ENCODE measurements at regions not wholly inside any gene's neighbourhood (a gene's known extent, or its start where the extent isn't known, plus 50 kb on each side); places are given as distances from the start of the nearest gene placed in this dataset.

DNA sequence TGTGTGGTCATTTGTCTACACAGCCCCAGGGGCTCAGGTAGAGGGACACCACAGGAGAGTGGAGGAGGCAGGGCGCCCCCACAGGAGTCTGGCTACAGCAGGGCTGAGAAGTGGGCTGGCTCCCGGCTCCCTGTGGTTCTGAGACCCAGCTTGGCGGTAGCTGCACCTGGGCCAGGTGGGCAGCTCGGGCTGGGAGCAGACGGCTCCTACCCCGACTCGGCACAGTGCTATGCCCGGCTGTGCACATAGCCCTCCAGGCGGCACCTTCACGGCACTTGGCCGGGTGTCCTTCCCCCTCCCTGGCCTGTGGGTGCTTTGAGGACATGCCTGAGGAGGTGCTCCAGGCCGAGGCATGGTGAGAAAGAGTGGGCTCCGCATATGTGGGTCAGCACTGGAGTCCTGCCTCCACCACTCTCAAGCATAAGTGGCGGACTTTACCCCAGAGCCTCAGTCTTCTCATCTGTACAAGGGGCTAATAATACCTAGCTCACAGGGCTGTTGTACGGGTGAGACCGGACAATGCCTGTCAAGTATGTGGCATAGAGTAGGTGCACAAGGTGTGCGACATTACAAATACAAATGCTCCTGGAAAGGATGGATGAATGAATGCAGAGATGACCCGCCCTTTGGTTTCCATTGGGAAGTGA lies 50.1 kb upstream of the JPH3 start:
- DNase-seq = no peak

GRCh38 chr16:87551487-87551886 lies 50.8 kb upstream of the JPH3 start:
- no peak for DNase-seq

DNA sequence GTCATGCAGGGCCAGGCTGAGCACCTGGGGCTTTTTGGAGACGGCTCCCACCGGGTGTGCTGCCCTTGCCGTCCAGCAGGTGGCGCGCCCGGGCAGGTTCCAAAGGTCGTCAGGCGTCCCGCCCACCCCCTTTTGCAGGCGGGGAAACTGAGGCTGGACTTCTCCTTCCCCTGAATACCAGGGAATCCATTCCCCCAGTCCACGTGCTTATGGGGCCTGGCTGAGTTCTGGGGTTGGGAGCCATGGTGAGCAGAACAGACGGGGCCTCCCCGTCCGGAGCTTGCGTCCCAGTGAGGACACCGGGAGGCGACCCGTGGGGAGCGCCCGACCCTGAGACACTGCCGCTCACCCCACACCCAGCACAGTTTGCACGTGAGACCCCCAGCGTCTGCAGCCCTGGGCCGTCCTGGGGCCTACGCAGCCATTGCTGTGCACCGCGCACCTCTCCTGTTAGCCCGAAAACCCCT lies 51.8 kb upstream of the JPH3 start:
- DNase-seq = peak in 1 of 2 experiments; percentile 22

DNA sequence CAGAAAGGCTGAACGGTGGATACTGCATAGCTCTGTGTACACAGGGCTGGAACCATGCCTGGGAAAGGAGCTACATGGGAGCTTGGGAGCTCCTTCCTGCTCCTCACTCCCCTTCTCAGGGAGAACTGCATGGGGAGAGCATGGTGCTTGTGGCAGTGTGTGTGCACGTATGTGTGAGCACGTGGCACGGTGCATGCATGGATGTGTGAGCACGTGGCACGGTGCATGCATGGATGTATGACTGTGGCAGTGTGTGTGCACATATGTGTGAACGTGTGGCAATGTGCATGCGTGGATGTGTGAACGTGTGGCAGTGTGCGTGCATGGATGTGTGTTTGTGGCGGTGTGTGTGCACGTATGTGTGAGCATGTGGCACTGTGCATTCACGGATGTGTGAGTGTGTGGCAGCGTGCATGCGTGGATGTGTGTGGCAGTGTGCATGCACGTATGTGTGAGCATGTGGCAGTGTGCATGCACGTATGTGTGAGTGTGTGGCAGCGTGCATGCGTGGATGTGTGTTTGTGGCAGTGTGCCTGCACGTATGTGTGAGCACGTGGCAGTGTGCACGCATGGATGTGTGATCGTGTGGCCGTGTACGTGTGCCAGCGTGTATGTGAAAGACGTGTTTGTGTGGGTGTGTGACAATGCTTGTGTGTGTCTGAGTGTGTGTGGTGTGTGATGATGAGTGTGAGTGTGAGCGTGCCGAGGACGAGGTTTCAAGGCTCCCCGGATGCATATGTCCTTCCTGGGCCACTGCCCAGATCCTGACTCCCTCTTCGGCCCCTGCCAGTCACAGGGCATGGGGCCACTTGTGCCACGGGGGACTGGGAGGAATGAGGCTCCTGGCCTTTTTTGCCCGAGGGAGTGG lies 52.4 kb upstream of the JPH3 start:
- no peak for DNase-seq

- no peak for DNase-seq
Measured at GRCh38 chr16:87548046-87548445, 54.3 kb upstream of the JPH3 start.

DNA sequence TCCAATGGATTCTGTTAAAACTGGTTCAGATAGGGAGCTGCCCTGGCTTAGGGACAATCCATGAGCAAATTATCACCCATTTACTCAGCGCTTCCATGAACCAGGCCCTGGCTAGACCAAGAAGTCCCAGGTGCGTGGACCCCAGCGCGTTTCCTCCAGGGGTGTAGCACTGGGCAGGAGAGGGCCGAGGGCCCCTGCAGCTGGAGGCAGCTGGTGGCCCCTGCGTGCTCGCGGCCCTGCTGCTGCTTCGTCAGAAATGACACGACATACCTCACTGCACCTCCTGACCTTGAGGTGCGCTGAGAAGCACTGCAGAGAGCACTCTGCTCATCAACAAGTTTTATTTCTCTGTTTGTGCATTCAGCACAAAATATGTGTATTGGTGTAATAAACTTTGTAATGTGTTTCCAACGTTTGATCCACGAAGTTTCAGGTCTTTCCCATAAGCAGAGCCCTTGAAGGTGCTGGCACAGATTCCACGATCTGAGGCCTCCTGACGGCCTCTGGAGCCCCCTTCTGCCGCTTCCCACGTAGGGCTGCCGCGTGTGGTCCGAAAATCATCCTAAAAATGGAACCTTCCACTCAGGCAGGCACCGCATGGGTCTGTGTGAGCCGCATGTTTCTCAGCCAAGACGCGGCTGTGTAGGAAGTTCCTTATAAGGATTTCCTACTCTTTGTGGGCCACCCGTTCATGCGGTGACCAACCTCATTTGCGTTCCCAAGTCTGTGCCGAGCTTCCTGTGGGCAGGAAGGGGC lies 50.8 kb upstream of the ZCCHC14 start:
- no peak for DNase-seq

DNA sequence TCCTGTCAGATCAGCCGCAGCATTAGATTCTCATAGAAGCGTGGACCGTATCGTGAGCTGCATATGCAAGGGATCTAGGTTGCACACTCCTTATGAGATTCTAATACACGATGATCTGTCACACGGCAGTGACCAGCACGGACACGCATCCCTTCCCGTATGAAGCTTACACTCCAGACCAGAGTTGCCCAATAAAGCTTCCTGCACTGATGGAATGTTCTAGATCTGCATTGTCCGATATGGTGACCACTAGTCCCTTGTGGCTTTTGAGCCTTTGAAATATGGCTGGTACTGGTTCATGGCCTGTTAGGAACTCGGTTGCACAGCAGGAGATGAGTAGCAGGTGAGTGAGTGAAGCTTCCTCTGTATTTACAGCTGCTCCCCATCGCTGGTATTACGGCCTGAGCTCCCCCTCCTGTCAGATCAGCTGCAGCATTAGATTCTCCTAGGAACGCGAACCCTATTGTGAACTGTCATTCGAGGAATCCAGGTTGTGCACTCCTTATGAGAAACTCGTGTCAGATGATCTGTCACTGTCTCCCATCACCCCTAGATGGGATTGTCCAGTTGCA lies 49.8 kb upstream of the ZCCHC14 start:
- peak in 1 of 2 experiments; percentile 13 for DNase-seq

Measured in NCI-H524 (cell line).